HEK293 (cell line): ENCODE measurements at regions not wholly inside any gene's neighbourhood (a gene's known extent, or its start where the extent isn't known, plus 50 kb on each side); places are given as distances from the start of the nearest gene placed in this dataset.

Source experiments
- CTCF ChIA-PET: fragments of 350-600 bp; formaldehyde crosslinking; extraction: SDS; loops from one replicate; lab custom pipeline; 2021; ENCODE audit warnings: antibody characterized with exemption; lab: Yijun Ruan, JAX
- POLR2A ChIA-PET: fragments of 300-600 bp; formaldehyde crosslinking; extraction: SDS; loops from one replicate; lab custom pipeline; 2020; ENCODE audit warnings: antibody characterized with exemption, inconsistent platforms; lab: Yijun Ruan, JAX
- H3K27ac ChIP-seq: fragments of 200-500 bp; sonication (Bioruptor generic); 2 replicates; pipeline ENCODE4 v1.5.1; 2014; ENCODE audit warnings: low read depth, low read length, control low read depth, inconsistent platforms; ENCODE audit errors: extremely low read depth
- H3K36me3 ChIP-seq, 2 experiments: fragments of 200-500 bp in 1 of 2; sonication (Bioruptor generic) in 1 of 2; 1 replicate in 1 of 2; 2 replicates in 1 of 2; pipeline ENCODE4 v1.5.1; 2014 to 2017; ENCODE audit warnings: inconsistent platforms in 2 of 2, low read length in 2 of 2; ENCODE audit not compliant: control insufficient read depth in 2 of 2, insufficient read depth in 1 of 2
- H3K4me1 ChIP-seq: fragments of 200-500 bp; sonication (Bioruptor generic); 2 replicates; pipeline ENCODE4 v1.5.1; 2014; ENCODE audit warnings: mild to moderate bottlenecking, low read length, inconsistent platforms; ENCODE audit not compliant: control insufficient read depth, insufficient read depth
- H3K4me3 ChIP-seq: 2 replicates; pipeline ENCODE4 v1.5.1; 2011; ENCODE audit warnings: low read depth, mild to moderate bottlenecking, control low read depth, low read length, moderate library complexity
- H3K9me3 ChIP-seq: fragments of 200-500 bp; sonication (Bioruptor generic); 2 replicates; pipeline ENCODE4 v1.5.1; 2014; ENCODE audit warnings: low read depth, low read length, inconsistent platforms; ENCODE audit not compliant: control insufficient read depth, insufficient read depth
- EGR2 ChIP-seq: fragments of 450-650 bp; formaldehyde crosslinking; IDR thresholded peaks from 2 replicates; pipeline ENCODE4 v1.5.1; 2016; ENCODE audit warnings: low read depth, missing biosample characterization, missing genetic modification characterization
- KLF1 ChIP-seq: fragments of 450-650 bp; formaldehyde crosslinking; IDR thresholded peaks from 2 replicates; pipeline ENCODE4 v1.5.1; 2016; ENCODE audit warnings: missing biosample characterization, missing genetic modification characterization
- MZF1 ChIP-seq: fragments of 450-650 bp; formaldehyde crosslinking; IDR thresholded peaks from 2 replicates; pipeline ENCODE4 v1.5.1; 2017; ENCODE audit warnings: missing biosample characterization, missing genetic modification characterization, borderline replicate concordance
- PRDM1 ChIP-seq: fragments of 450-650 bp; formaldehyde crosslinking; IDR thresholded peaks from 2 replicates; pipeline ENCODE4; 2016; ENCODE audit warnings: missing biosample characterization, missing genetic modification characterization
- TRIM28 ChIP-seq: IDR thresholded peaks from 2 replicates; pipeline ENCODE4 v1.6.1; 2011; ENCODE audit warnings: low read length, control low read depth, borderline replicate concordance
- WT1 ChIP-seq: fragments of 450-650 bp; formaldehyde crosslinking; IDR thresholded peaks from 2 replicates; pipeline ENCODE4 v1.5.1; 2016; ENCODE audit warnings: missing biosample characterization, missing genetic modification characterization
- ZBTB1 ChIP-seq: fragments of 450-650 bp; formaldehyde crosslinking; IDR thresholded peaks from 2 replicates; pipeline ENCODE4 v1.5.1; 2016; ENCODE audit warnings: missing biosample characterization, missing genetic modification characterization
- ZFHX2 ChIP-seq: fragments of 450-650 bp; formaldehyde crosslinking; conservative IDR thresholded peaks from 2 replicates; pipeline ENCODE4 v1.5.1; 2016; ENCODE audit warnings: missing biosample characterization, missing genetic modification characterization
- ZNF132 ChIP-seq: fragments of 450-650 bp; formaldehyde crosslinking; IDR thresholded peaks from 2 replicates; pipeline ENCODE4 v1.5.1; 2017; ENCODE audit warnings: missing biosample characterization, missing genetic modification characterization, borderline replicate concordance
- ZNF221 ChIP-seq: fragments of 450-650 bp; formaldehyde crosslinking; IDR thresholded peaks from 2 replicates; pipeline ENCODE4 v1.5.1; 2017; ENCODE audit warnings: missing biosample characterization, missing genetic modification characterization, borderline replicate concordance
- ZNF274 ChIP-seq, 2 experiments: fragments of 200-500 bp in 1 of 2; fragments of 450-650 bp in 1 of 2; sonication (Bioruptor generic) in 1 of 2; formaldehyde crosslinking in 1 of 2; IDR thresholded peaks; 2 replicates each; pipeline versions ENCODE4 v1.5.1 to v1.6.1; 2014 to 2016; ENCODE audit warnings: borderline replicate concordance in 1 of 2, inconsistent platforms in 1 of 2, low read length in 1 of 2, missing biosample characterization in 1 of 2, missing genetic modification characterization in 1 of 2
- ZNF280C ChIP-seq: fragments of 450-650 bp; formaldehyde crosslinking; IDR thresholded peaks from 2 replicates; pipeline ENCODE4 v1.5.1; 2016; ENCODE audit warnings: missing biosample characterization, missing genetic modification characterization
- ZNF324 ChIP-seq: fragments of 450-650 bp; formaldehyde crosslinking; IDR thresholded peaks from 2 replicates; pipeline ENCODE4 v1.5.1; 2016; ENCODE audit warnings: missing biosample characterization, missing genetic modification characterization
- ZNF37A ChIP-seq: fragments of 450-650 bp; IDR thresholded peaks from 2 replicates; pipeline ENCODE4 v1.5.1; 2018; ENCODE audit warnings: missing biosample characterization, missing genetic modification characterization
- ZNF549 ChIP-seq: fragments of 450-650 bp; IDR thresholded peaks from 2 replicates; pipeline ENCODE4 v1.5.1; 2018; ENCODE audit warnings: missing biosample characterization, missing genetic modification characterization, mild to moderate bottlenecking, inconsistent platforms, moderate library complexity
- ZNF600 ChIP-seq: fragments of 450-650 bp; formaldehyde crosslinking; IDR thresholded peaks from 2 replicates; pipeline ENCODE4 v1.5.1; 2016; ENCODE audit warnings: missing biosample characterization, missing genetic modification characterization
- ZNF791 ChIP-seq: fragments of 450-650 bp; formaldehyde crosslinking; IDR thresholded peaks from 2 replicates; pipeline ENCODE4 v1.5.1; 2016; ENCODE audit warnings: missing biosample characterization, missing genetic modification characterization
- ZSCAN18 ChIP-seq: fragments of 450-650 bp; formaldehyde crosslinking; IDR thresholded peaks from 2 replicates; pipeline ENCODE4 v1.5.1; 2016; ENCODE audit warnings: missing biosample characterization, missing genetic modification characterization
- TF ChIP-seq, protein P1 (sequence below): fragments of 450-650 bp; formaldehyde crosslinking; IDR thresholded peaks from 2 replicates; pipeline ENCODE4 v1.5.1; 2016; ENCODE audit warnings: missing biosample characterization, missing genetic modification characterization
- TF ChIP-seq, protein P2 (sequence below): fragments of 450-650 bp; formaldehyde crosslinking; IDR thresholded peaks from 2 replicates; pipeline ENCODE4 v1.5.1; 2016; ENCODE audit warnings: missing biosample characterization, missing genetic modification characterization
- TF ChIP-seq, protein P3 (sequence below): IDR thresholded peaks from 2 replicates; pipeline ENCODE4 v1.6.1; 2011; ENCODE audit warnings: mild to moderate bottlenecking, low read depth, low read length, borderline replicate concordance
- TF ChIP-seq, protein P4 (sequence below): fragments of 450-650 bp; formaldehyde crosslinking; IDR thresholded peaks from 2 replicates; pipeline ENCODE4 v1.5.1; 2016; ENCODE audit warnings: missing biosample characterization, missing genetic modification characterization

- CTCF ChIA-PET: interaction anchor here (0.6 kb wide), 1 partner anchor 57 kb away, joined by 3 read pairs; no protein-coding TSS in a partner anchor
- POLR2A ChIA-PET: no interaction called here
Measured at GRCh38 chr6:145082359-145082758, 653.0 kb downstream of the EPM2A start.

GRCh38 chr6:145086197-145086596 is 649.1 kb downstream of the EPM2A start:
- no peaks in the 10 kb centered on the region for H3K9me3 ChIP-seq
- no peaks in the 10 kb centered on the region for H3K36me3 ChIP-seq
- no peaks in the 10 kb centered on the region; the same call in 1 of the 2 replicates for H3K4me1 ChIP-seq
- CTCF ChIA-PET: no interaction called here
- peak; percentile 38 for TF ChIP-seq KLF1 (tag by site-specific recombination)
- TF ChIP-seq ZFHX2 (tag by site-specific recombination): peak; percentile 57
- no peak for TF ChIP-seq ZBTB1
- peak; percentile 35; the same call in 1 of the 2 replicates for TF ChIP-seq EGR2 (tag by site-specific recombination)
- TF ChIP-seq ZNF549 (tag by site-specific recombination): peak; percentile 50; the same call in 1 of the 2 replicates
- TF ChIP-seq ZNF280C (tag by site-specific recombination): no peak
- peak; percentile 81 for TF ChIP-seq MZF1 (tag by site-specific recombination)
- TF ChIP-seq WT1 (tag by site-specific recombination): peak; percentile 51; the same call in 1 of the 2 replicates
- TF ChIP-seq ZNF274 (IDR thresholded peaks at IDR 0.05; ENCODE audit: low read length): no peak
- TF ChIP-seq ZNF274 (tag by site-specific recombination; IDR thresholded peaks at IDR 0.05; ENCODE audit: borderline replicate concordance): no peak
- TF ChIP-seq, protein P1, sequence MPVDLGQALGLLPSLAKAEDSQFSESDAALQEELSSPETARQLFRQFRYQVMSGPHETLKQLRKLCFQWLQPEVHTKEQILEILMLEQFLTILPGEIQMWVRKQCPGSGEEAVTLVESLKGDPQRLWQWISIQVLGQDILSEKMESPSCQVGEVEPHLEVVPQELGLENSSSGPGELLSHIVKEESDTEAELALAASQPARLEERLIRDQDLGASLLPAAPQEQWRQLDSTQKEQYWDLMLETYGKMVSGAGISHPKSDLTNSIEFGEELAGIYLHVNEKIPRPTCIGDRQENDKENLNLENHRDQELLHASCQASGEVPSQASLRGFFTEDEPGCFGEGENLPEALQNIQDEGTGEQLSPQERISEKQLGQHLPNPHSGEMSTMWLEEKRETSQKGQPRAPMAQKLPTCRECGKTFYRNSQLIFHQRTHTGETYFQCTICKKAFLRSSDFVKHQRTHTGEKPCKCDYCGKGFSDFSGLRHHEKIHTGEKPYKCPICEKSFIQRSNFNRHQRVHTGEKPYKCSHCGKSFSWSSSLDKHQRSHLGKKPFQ (tag by site-specific recombination): peak; percentile 70; the same call in 1 of the 2 replicates
- TF ChIP-seq, all 188 proteins: peak for 7
- Histone ChIP-seq H3K4me3 (no peak overlapping the region), H3K27ac (no peak overlapping the region)
- POLR2A ChIA-PET: no interaction called here

More at GRCh38 chr6:145082359-145082758, 653.0 kb downstream of the EPM2A start:
- H3K4me3 ChIP-seq: no peak overlapping the region
- no peak overlapping the region for H3K27ac ChIP-seq
- no peaks in the 10 kb centered on the region for H3K9me3 ChIP-seq
- H3K4me1 ChIP-seq: no peaks in the 10 kb centered on the region; the same call in 1 of the 2 replicates
- no peaks in the 10 kb centered on the region for H3K36me3 ChIP-seq
- TF ChIP-seq, protein P2, sequence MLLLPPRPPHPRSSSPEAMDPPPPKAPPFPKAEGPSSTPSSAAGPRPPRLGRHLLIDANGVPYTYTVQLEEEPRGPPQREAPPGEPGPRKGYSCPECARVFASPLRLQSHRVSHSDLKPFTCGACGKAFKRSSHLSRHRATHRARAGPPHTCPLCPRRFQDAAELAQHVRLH (tag by site-specific recombination): no peak
- no peak for TF ChIP-seq ZNF132 (tag by site-specific recombination)
- no peak for TF ChIP-seq ZNF600
- TF ChIP-seq, protein P3, sequence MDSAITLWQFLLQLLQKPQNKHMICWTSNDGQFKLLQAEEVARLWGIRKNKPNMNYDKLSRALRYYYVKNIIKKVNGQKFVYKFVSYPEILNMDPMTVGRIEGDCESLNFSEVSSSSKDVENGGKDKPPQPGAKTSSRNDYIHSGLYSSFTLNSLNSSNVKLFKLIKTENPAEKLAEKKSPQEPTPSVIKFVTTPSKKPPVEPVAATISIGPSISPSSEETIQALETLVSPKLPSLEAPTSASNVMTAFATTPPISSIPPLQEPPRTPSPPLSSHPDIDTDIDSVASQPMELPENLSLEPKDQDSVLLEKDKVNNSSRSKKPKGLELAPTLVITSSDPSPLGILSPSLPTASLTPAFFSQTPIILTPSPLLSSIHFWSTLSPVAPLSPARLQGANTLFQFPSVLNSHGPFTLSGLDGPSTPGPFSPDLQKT: no peak
- TF ChIP-seq ZSCAN18 (tag by site-specific recombination): no peak
- no peak for TF ChIP-seq ZNF221 (tag by site-specific recombination)
- TF ChIP-seq TRIM28: no peak
- TF ChIP-seq PRDM1 (tag by site-specific recombination): no peak
- TF ChIP-seq ZNF37A (tag by site-specific recombination): no peak
- no peak for TF ChIP-seq ZNF324 (tag by site-specific recombination)
- TF ChIP-seq ZNF791 (tag by site-specific recombination): no peak
- TF ChIP-seq, protein P4, sequence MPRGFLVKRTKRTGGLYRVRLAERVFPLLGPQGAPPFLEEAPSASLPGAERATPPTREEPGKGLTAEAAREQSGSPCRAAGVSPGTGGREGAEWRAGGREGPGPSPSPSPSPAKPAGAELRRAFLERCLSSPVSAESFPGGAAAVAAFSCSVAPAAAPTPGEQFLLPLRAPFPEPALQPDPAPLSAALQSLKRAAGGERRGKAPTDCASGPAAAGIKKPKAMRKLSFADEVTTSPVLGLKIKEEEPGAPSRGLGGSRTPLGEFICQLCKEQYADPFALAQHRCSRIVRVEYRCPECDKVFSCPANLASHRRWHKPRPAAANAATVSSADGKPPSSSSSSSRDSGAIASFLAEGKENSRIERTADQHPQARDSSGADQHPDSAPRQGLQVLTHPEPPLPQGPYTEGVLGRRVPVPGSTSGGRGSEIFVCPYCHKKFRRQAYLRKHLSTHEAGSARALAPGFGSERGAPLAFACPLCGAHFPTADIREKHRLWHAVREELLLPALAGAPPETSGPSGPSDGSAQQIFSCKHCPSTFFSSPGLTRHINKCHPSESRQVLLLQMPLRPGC (tag by site-specific recombination): no peak
